GM20000 (cell line): ENCODE measurements at regions not wholly inside any gene's neighbourhood (a gene's known extent, or its start where the extent isn't known, plus 50 kb on each side); places are given as distances from the start of the nearest gene placed in this dataset.

ENCODE experiments used
- DNase-seq: peaks from one replicate; pipeline ENCODE4 v3.0.0; 2012; ENCODE audit warnings: low spot score
- CTCF ChIP-seq: IDR thresholded peaks from 2 replicates; pipeline ENCODE4 v1.5.1; 2012; ENCODE audit warnings: mild to moderate bottlenecking, control low read depth; ENCODE audit errors: extremely low read depth, missing control alignments

- no peak for DNase-seq
- no peak for TF ChIP-seq CTCF
Measured at GRCh38 chr2:7785700-7786099, 868.5 kb downstream of the RNF144A start.

GRCh38 chr2:7788736-7789135 lies 871.5 kb downstream of the RNF144A start:
- TF ChIP-seq CTCF, result no peak
- DNase-seq, result no peak

- no peak for DNase-seq
- no peak for TF ChIP-seq CTCF
Measured at GRCh38 chr2:7792031-7792651, 874.9 kb downstream of the RNF144A start.

GRCh38 chr2:7795778-7796563 lies 878.8 kb downstream of the RNF144A start:
- no peak for DNase-seq
- no peak for TF ChIP-seq CTCF

GRCh38 chr2:7800031-7800430 lies 881.8 kb upstream of the ID2 start:
- TF ChIP-seq CTCF, result no peak
- DNase-seq, result no peak

GRCh38 chr2:7801212-7801611 lies 880.6 kb upstream of the ID2 start:
- no peak for TF ChIP-seq CTCF

GRCh38 chr2:7803515-7803914 lies 878.3 kb upstream of the ID2 start:
- TF ChIP-seq CTCF, result no peak
- no peak for DNase-seq

More at GRCh38 chr2:7801212-7801611, 880.6 kb upstream of the ID2 start:
- no peak for DNase-seq
